ENCODE measurements at regions not wholly inside any gene's neighbourhood (a gene's known extent, or its start where the extent isn't known, plus 50 kb on each side); places are given as distances from the start of the nearest gene placed in this dataset.

DNA sequence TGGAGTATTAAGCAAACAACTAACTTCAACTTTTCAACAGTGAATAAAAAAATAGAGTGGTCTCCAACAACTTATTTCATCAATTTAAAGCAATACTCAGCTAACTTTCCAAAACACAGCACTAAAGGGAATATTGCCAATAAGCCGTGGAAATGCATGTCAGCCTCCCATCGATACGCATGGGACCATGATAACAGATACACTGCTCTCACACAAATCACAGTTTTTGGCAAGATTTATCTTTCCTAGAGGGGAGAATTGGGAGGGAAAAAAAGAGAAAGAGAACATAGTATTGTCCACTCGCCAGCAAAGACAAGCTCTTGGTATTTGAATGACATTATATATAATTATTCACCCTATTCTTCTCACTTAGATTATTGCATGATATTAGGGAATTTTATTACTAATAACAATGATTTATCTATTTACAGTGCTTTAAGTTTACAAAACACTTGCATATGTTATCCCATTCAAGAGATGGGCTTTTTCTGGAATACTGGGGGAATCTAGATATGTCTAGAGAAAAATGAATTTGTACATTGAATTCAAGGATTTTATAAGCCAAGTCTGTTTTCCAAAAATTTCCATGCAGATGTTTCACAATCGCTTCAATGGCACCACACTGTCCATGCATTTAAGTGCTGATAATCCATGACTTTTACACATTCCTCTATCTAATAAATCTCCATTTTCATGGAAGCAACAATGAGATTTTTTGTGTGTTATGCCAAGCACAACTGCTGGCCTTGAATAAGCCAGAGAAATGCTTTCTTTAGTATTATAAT is 194.0 kb upstream of the MGMT start:
- no peak for DNase-seq (ENCODE audit: low read depth in 2 of 2)

DNA sequence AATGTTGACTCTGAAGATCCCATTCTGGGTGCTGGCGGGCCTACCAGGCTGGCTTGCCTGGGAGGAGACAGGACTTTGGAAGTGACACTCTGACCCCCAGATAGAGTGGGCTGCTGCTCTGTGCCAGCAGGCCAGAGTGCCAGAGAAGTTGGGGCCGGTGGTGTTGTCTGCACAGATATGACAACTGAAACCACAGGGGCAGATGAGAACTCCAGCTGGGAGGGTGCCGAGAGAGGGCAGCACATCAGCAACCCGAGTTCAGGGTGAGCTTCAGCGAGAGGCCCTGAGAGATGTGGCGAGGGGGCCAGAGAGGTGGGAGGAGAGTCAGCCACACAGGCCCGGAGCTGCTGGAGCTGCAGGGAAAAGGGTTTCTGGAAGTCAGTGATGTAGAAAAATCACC is 193.2 kb upstream of the MGMT start:
- DNase-seq (ENCODE audit: low read depth in 2 of 2), result no peak

DNA sequence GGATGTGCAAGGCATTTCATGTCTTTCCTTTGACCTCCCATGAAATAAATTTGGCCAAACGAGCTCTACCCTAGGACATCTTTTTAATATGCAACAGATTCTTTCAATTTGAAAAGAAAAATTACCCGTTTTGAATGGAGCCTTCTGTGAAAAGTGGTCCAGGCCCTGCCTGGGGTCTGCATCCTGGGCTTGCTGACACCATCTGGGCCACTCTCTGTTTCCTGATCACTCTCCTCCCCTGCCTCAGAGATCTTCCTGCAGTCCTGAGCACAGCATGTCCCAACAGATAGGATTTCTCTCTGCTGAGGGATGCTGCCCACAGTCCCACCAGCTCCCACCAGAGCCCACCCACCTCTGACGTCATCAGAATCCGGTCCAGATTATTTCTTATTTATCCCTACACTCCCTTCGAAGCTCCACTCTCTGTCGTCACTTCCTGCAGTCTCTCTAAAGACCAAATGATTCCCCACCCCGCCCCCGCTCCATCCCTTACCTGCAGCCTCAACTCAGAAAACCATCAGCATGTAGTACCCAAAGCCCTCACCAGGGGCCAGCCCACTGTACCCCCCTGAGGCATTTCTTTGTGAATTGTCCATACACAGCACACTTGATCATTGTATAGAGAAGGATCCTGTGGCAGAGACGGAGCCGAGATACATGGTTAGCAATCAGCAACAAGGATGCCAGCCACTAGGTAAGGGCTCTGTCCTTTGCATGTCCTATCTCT is 192.1 kb upstream of the MGMT start:
- DNase-seq (ENCODE audit: low read depth in 2 of 2), result no peak

DNA sequence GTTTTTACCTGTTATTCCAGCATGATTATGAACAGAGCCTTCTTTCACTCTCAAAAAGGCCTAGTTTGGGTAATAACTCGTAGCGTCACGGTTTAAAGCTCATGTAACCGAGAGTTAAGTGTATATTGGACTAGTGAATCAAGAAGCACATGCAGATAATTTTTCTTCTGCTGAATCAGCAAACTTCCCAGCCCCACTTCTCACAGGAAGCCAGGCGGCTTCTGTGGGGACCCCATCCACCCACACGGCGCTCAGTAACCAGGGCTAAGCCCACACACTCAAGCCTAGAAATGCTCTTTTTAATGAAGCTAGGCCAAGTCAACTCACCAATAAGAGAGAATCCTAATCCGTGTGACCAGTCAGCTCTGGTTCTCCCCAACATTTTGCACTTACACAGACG is 191.2 kb upstream of the MGMT start:
- DNase-seq (ENCODE audit: low read depth in 2 of 2), result no peak

DNA sequence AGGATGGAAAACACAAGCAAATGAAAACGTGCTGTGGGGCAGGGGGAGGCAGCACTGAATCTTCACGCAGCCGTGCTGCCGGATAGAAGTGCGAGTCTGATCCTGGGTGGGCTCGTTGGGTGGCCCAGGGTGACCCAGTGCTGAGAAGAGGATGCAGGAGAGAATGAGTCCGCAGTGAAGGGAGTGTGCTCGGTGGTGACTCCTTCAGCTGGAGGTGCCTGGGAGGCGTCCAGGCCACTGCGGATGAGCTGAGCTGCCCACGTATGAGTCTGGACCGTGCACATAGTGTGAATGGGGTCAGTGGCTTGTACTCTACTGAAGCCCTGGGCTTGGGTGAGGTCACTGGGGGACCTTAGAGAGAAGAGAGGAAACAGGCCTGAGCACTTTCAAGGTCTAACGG is 190.0 kb upstream of the MGMT start:
- no peak for DNase-seq (ENCODE audit: low read depth in 2 of 2)

DNA sequence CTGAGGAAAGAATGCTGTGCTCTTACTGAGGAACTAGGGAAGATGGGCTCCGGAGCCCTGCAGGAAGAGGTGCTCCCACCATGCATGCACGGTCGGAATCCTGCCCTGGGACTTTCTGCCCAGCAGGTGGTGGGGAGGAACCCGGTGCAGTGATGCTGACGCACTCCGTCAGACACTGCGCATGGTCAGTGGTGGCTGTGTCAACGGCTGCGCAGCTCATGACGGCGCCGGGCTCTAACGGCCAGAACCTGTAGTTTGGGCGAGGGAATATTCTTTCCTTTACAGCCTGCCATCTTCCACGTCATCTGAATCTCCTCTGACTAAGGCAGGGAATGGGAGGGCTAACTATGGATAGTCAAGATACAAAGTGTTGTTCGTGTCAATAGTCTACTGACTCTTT is 189.2 kb upstream of the MGMT start:
- DNase-seq (ENCODE audit: low read depth in 2 of 2), result no peak

DNA sequence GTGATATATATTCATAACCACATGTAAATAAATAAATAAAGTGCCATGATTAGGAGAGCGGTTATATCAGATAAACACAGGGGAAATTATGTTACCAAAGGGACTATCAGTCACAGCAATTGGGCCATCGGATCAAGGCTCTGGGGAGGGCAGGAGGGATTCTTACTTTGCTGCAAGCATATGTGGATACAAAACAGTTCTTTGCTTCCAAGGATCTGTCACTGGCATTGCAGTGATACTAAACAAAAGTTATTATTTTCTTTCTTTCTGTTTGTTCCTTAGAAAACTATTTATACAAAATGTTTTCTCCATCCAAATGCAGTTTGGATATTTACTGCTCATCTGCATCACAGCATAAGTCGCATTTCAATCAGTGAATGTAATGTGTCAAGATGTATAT is 188.4 kb upstream of the MGMT start:
- DNase-seq (ENCODE audit: low read depth in 2 of 2), result no peak

DNA sequence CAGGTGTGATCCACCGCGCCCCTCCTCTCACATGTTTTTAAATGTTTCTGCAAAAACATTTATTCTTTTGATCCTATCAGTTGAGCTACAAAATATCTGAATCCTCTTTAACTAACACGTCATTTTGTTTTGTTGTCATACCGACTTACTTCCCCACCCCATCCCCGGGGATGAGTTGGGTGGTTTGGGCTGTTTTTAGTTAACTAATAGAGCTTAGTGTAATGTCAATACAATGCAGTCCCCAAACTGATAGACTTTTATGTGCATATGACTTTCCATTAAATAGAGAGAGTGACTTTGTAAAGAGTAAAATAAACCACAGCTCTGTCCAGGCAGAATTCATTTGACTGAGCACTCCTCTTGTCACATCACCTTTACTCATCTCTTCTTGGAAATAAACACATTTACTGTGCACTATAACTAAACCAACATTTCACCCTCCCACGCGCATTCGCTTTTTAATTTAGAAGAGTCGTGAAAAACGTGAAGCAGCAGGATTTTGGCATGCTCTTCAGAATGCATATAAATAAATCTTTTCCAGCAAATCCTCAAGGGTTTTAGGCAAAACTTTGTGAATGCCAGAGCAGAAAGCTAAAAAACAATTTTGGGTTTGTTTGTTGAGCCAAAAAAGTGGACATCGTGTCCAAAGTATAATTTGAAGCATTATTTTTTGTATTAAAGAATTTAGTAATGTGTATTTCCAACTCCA is 187.4 kb upstream of the MGMT start:
- DNase-seq (ENCODE audit: low read depth in 2 of 2), result no peak

DNA sequence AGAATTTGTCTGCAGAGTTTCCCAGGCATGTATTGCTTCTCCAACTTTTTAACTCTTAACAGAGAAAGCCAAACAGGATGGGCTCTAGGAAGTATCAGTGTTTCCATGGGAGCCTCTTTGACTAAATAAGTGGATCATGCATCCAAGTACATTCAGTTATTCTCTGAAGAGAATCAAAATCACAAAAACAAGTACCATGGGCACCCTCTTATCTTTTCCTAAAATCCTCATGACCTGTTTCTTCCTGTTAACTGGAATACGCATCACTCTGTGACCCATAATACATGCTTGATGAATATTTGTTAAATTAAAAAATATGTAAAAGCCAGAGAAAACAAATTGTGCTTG is 186.9 kb upstream of the MGMT start:
- no peak for DNase-seq (ENCODE audit: low read depth in 2 of 2)

DNA sequence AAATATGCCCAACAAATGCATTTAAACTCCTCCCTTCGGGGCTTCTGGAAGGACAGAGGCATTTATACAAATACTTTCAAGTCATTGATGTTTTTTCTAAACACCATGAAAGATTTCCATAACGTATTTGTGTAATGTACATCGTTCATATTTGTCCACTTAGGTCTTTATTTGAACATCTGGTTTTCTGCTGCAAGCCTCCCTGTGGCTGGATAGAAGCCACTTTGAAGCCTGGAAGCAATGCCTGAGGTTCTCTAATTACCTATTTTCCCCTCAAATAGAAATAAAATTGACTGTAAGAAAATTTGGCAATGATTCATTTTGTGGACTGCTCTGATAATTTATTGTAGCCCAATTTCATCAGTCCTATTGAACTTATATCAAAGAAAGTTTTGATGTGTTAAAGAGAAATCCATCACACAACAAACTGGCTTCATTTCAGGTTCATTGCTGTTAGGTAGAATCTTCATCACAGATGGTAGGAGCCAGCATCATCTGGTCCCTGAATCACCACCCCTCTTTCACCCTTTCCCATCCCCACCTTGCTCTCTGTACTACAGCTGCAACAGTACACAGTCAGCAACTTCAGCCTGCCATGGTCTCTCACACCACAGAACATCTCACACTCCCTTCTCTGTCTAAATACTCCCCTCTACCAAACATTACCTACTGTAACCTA is 186.0 kb upstream of the MGMT start:
- no peak for DNase-seq (ENCODE audit: low read depth in 2 of 2)

DNA sequence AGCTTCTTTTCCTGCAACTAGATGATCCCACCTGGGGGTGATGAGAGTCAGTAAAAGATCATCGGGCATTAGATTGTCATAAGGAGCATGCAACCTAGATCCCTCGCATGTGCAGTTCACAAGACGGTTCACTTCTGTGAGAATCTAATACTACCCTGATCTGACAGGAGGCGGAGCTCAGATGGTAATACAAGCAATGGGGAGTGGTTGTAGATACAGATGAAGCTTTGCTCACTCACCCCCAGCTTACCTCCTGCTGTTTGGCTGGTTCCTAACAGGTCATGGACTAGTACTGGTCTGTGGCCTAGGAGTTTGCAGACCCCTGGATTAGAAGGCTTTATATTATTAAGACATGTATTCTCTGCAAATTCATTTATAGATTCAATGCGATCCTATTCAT is 181.6 kb upstream of the MGMT start:
- no peak for DNase-seq (ENCODE audit: low read depth in 2 of 2)

DNA sequence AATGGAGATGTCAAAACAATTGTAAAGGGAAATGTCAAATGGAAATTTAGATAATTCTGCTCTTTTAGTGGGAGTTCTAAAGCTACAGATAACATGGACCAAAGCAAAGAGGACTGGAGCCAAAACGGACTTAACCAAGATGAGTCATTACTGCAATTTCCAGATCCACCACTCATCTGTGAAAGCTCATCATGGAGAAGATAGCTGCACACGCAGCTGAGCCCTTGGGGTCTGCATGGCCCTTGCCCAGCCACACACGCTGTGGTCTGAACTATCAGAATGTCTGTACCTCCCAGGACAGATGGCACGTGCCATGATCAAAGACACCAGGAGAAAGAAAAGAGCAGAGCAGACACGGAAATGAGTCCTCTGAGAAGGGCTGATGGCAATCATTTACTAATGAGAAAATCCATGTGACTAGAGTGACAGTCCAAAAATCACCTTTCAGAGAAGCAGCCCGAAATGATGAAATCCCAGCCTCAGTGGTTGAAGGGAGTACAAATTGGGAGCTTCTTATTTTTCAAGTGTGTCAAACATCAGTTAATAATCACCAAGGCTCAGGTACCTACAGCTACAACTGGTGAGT is 177.9 kb upstream of the MGMT start:
- DNase-seq (ENCODE audit: low read depth in 2 of 2), result no peak

DNA sequence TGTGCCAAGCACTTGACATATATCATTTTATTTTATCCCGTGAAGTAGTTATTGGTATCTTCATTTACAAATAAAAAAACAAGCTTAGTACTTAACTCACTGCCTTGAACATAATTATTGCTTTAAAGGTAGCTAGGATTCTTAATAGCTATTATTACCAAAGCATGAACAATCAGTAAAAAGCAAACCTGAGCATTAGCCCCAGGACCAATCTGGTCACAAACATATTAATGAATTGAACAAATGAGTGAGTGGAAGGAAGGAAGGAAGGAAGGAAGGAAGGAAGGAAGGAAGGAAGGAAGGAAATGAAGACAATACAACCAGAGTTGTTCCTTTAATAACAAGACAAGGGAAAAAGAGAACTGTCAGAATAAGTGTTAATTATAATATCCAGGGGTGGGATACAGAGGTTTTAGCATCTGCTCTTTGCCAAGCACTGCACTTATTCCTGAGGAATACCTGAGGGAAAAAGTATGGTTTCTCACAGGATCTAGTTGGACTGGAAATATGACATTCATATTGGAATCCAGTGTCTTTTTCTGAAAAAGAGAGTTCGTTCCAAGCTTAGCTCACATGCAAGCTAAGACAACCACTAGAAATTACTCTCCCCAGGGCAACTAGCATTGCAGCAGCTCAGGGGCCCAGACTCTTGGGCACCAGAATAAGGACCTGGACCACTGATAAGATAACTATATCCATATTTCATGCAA is 172.9 kb upstream of the MGMT start:
- no peak for DNase-seq (ENCODE audit: low read depth in 2 of 2)

DNA sequence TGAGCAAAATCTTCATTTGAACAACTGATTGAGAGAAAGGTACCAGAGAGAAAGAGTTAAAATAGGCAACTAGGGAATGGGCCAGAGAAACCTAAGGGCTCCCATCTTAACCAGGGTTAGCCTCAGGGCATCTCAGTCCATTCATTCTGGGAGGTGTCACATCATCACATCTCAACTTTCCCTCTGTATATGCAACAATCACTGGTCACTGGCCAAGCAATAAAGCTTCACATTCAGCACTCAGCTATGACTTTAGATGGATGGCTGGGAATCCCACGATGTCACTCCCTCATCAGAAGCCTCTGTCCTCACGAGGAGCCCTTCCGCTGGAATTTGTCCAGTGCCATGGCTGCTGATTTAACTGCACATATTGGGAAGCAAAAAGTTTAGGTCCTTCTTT is 172.1 kb upstream of the MGMT start:
- no peak for DNase-seq (ENCODE audit: low read depth in 2 of 2)

DNA sequence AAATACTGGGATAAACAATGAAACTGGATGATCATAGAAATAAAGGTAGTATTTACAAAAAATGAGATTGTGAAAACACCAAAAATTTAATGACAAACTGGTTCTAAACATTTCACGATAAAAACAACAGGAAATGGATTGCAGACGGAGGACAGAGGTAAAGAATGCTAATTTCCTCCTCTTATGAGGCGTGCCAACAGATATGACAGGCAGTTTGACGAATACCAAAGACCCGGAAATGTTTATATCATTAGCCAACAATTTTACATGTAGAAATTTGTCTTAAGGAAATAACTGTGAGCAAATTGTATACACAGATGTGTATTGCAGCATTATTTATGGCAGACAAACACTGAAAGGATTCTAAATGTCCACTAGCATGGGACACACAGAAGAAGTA is 162.0 kb upstream of the MGMT start:
- no peak for DNase-seq (ENCODE audit: low read depth in 2 of 2)

DNA sequence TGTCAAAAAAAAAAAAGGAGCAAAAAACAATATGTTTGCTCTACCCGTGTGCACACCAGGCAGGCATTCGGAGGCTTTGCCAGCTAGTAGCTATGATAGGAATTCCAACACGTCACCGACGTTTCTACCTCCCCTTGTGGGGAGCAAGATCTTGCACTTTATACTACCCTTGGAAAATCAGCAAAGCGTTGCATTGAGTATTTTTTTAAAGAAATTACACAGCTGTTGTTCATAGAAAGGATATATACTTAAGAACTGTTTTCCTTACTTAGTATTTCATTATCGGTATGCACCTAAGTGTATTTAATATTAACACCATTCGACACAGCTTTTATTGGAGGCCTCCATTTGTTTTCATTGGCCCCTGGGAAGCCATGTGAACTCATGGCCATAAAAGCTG is 159.9 kb upstream of the MGMT start:
- DNase-seq (ENCODE audit: low read depth in 2 of 2), result no peak

DNA sequence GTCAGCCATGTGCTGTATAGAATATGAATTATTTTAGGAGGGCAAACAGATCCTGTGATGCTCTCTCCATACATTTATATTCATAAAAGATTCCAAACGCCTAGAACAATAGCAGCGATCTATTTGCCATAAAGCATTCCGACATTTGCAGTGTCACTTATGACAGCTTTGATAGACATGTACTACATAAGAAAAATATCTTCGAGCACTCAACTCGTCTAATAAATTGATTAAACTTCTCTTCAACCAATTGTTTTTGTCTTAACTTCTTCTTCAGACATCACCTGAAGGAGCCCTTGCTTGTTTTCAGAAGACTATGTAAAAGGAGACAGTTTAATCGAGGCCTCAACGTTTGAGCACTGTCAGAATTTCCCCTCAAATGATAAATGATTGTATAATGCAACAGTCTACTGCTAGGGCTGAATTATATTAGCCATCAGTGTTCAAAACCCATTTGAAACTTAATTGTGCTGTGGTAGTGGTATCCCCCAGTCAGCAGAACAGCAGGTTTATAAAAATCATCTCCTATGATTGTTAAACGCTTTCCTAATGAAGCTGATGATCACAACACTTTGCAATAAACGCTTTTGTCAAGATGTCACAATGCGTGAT is 158.0 kb upstream of the MGMT start:
- no peak for DNase-seq (ENCODE audit: low read depth in 2 of 2)

DNA sequence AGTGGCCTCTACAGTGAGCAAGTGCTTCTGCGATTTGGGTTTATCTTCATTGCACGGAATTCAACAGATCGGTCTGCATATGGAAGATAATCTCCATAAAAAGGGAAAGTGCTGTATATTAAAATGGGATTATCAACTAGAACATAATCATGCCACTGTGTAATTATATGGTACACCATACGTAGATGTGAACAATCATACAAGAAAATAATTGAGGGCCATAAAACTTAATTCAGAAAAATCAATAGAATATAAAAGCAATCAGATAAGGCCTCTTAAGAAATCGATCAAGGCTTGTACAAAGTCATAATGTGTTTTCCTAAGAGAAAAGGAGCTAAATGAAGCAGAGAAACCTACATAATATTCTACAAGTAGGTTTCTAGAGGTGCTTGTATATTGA is 157.5 kb upstream of the MGMT start:
- DNase-seq (ENCODE audit: low read depth in 2 of 2), result no peak

DNA sequence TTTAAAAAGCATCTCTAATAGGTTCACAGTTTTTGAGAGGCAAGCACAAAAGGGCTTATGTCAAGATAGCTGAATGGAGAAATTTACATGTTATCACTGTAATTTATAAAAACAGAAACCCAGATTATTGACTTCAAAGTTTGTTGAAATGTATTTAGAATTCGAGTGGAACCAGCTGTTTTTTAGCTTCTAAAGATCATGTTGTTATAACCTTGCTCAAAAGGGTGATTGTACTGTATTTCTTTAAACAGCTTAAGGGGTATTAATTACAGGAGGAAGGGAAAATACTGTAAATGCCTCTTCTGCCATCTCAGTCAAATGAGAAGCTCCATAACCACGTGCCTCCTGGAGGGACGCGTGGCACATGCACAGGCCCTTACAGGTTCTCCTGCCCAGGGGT is 156.2 kb upstream of the MGMT start:
- no peak for DNase-seq (ENCODE audit: low read depth in 2 of 2)

DNA sequence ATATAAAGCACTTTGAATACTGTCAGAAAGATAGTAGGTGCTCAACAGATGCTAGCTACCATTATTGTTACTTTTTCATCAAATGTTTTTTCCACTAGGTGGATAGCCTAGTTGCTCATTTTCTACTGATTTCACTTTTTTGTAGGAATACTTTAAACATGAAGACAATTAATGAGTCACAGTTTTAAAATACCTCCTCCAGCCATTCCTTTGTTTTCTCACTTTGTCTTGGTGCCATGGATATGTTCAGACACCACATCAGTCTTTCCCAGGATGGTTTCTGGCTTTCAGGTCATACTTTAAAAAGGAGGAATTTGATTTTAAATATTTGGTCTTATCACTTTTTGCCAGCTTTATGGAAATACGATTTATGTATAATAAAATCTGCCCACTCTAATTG is 147.1 kb upstream of the MGMT start:
- no peak for DNase-seq (ENCODE audit: low read depth in 2 of 2)

DNA sequence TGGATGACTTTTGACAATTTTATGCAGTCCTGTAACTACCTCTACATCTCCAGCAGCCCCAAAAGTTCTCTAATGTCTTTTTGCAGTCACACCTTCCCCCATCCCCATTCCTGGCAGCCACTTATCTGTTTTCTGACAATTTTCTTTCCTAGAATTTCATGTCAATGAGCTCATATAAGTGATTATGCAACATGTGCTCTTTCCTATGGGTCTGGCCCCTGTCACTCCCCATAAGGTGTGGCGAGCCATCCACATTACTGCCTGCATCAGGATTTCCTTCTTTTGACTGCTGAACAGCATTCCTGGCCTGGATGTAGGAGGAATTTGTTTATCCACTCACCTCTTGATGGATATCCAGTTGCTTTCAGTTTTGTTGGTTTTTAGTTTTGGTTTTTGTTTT is 146.7 kb upstream of the MGMT start:
- no peak for DNase-seq (ENCODE audit: low read depth in 2 of 2)
